ENCODE measurements at regions not wholly inside any gene's neighbourhood (a gene's known extent, or its start where the extent isn't known, plus 50 kb on each side); places are given as distances from the start of the nearest gene placed in this dataset.
"Not testable (repeated sequence)": the region's sequence is repeated elsewhere in the genome, so short reads cannot be mapped to it uniquely, and the experiment has no call there.

- H3K4me1 ChIP-seq (ENCODE audit: control insufficient read depth in 3 of 3, insufficient read depth in 2 of 3, low read depth in 1 of 3, low read length in 2 of 3); DNase-seq; H3K27ac ChIP-seq (ENCODE audit: low read depth in 1 of 3, low read length in 2 of 3); H3K9me3 ChIP-seq (ENCODE audit: control insufficient read depth in 2 of 2, insufficient read depth in 1 of 2, low read depth in 1 of 2, low read length in 1 of 2); H3K36me3 ChIP-seq (ENCODE audit: control insufficient read depth in 3 of 3, insufficient read depth in 2 of 3, low read depth in 1 of 3, low read length in 3 of 3); FAIRE-seq; H3K4me3 ChIP-seq (ENCODE audit: low read depth in 1 of 3, low read length in 3 of 3); H3K27me3 ChIP-seq (ENCODE audit: control insufficient read depth in 3 of 3, insufficient read depth in 3 of 3, low read length in 3 of 3): not testable (repeated sequence)
- no CpG with 5 or more reads among the region's 1 CpG for WGBS, 3 donors
Observed at GRCh38 chr7:76904688-76905087, 127.5 kb downstream of the SPDYE17 start.

GRCh38 chr7:76901944-76902710, 130.0 kb downstream of the SPDYE17 start:
- H3K36me3 ChIP-seq (ENCODE audit: control insufficient read depth in 3 of 3, insufficient read depth in 2 of 3, low read depth in 1 of 3, low read length in 3 of 3); DNase-seq; FAIRE-seq; H3K4me1 ChIP-seq (ENCODE audit: control insufficient read depth in 3 of 3, insufficient read depth in 2 of 3, low read depth in 1 of 3, low read length in 2 of 3); H3K27ac ChIP-seq (ENCODE audit: low read depth in 1 of 3, low read length in 2 of 3); H3K27me3 ChIP-seq (ENCODE audit: control insufficient read depth in 3 of 3, insufficient read depth in 3 of 3, low read length in 3 of 3); H3K9me3 ChIP-seq (ENCODE audit: control insufficient read depth in 2 of 2, insufficient read depth in 1 of 2, low read depth in 1 of 2, low read length in 1 of 2); H3K4me3 ChIP-seq (ENCODE audit: low read depth in 1 of 3, low read length in 3 of 3): not testable (repeated sequence)
- 80 to 85% (median 81%) methylated on average over 6 of the region's 6 CpGs for WGBS, 3 donors

GRCh38 chr7:76898807-76899206, 133.4 kb downstream of the SPDYE17 start:
- H3K27me3 ChIP-seq (ENCODE audit: control insufficient read depth in 3 of 3, insufficient read depth in 3 of 3, low read length in 3 of 3); H3K4me1 ChIP-seq (ENCODE audit: control insufficient read depth in 3 of 3, insufficient read depth in 2 of 3, low read depth in 1 of 3, low read length in 2 of 3); H3K27ac ChIP-seq (ENCODE audit: low read depth in 1 of 3, low read length in 2 of 3); DNase-seq; H3K4me3 ChIP-seq (ENCODE audit: low read depth in 1 of 3, low read length in 3 of 3); H3K9me3 ChIP-seq (ENCODE audit: control insufficient read depth in 2 of 2, insufficient read depth in 1 of 2, low read depth in 1 of 2, low read length in 1 of 2); H3K36me3 ChIP-seq (ENCODE audit: control insufficient read depth in 3 of 3, insufficient read depth in 2 of 3, low read depth in 1 of 3, low read length in 3 of 3); FAIRE-seq: not testable (repeated sequence)
- WGBS, 3 donors: 91 to 100% (median 92%) methylated on average over 4 to 5 of the region's 5 CpGs

- not testable (repeated sequence) for H3K9me3 ChIP-seq (ENCODE audit: control insufficient read depth in 2 of 2, insufficient read depth in 1 of 2, low read depth in 1 of 2, low read length in 1 of 2); H3K27ac ChIP-seq (ENCODE audit: low read depth in 1 of 3, low read length in 2 of 3); H3K4me1 ChIP-seq (ENCODE audit: control insufficient read depth in 3 of 3, insufficient read depth in 2 of 3, low read depth in 1 of 3, low read length in 2 of 3); H3K4me3 ChIP-seq (ENCODE audit: low read depth in 1 of 3, low read length in 3 of 3); DNase-seq; FAIRE-seq; H3K36me3 ChIP-seq (ENCODE audit: control insufficient read depth in 3 of 3, insufficient read depth in 2 of 3, low read depth in 1 of 3, low read length in 3 of 3); H3K27me3 ChIP-seq (ENCODE audit: control insufficient read depth in 3 of 3, insufficient read depth in 3 of 3, low read length in 3 of 3)
- 63 to 82% (median 65%) methylated on average over 2 of the region's 2 CpGs for WGBS, 3 donors
Observed at GRCh38 chr7:76897007-76897406, 135.2 kb downstream of the SPDYE17 start.

- not testable (repeated sequence) for FAIRE-seq; H3K9me3 ChIP-seq (ENCODE audit: control insufficient read depth in 2 of 2, insufficient read depth in 1 of 2, low read depth in 1 of 2, low read length in 1 of 2)
- WGBS, 3 donors: 70 to 77% (median 73%) methylated on average over 4 of the region's 4 CpGs
Observed at GRCh38 chr7:76895696-76896095, 136.5 kb downstream of the SPDYE17 start.

GRCh38 chr7:76891771-76892170, 140.4 kb downstream of the SPDYE17 start:
- not testable (repeated sequence) for H3K4me1 ChIP-seq (ENCODE audit: control insufficient read depth in 3 of 3, insufficient read depth in 2 of 3, low read depth in 1 of 3, low read length in 2 of 3); DNase-seq; H3K4me3 ChIP-seq (ENCODE audit: low read depth in 1 of 3, low read length in 3 of 3); H3K36me3 ChIP-seq (ENCODE audit: control insufficient read depth in 3 of 3, insufficient read depth in 2 of 3, low read depth in 1 of 3, low read length in 3 of 3); H3K9me3 ChIP-seq (ENCODE audit: control insufficient read depth in 2 of 2, insufficient read depth in 1 of 2, low read depth in 1 of 2, low read length in 1 of 2); H3K27me3 ChIP-seq (ENCODE audit: control insufficient read depth in 3 of 3, insufficient read depth in 3 of 3, low read length in 3 of 3); FAIRE-seq; H3K27ac ChIP-seq (ENCODE audit: low read depth in 1 of 3, low read length in 2 of 3)
- whole genome bisulfite sequencing, 3 donors: 60 to 76% (median 71%) methylated on average over 1 of the region's 1 CpG

More at GRCh38 chr7:76895696-76896095, 136.5 kb downstream of the SPDYE17 start:
- H3K27ac ChIP-seq (ENCODE audit: low read depth in 1 of 3, low read length in 2 of 3); H3K36me3 ChIP-seq (ENCODE audit: control insufficient read depth in 3 of 3, insufficient read depth in 2 of 3, low read depth in 1 of 3, low read length in 3 of 3); H3K4me1 ChIP-seq (ENCODE audit: control insufficient read depth in 3 of 3, insufficient read depth in 2 of 3, low read depth in 1 of 3, low read length in 2 of 3); H3K27me3 ChIP-seq (ENCODE audit: control insufficient read depth in 3 of 3, insufficient read depth in 3 of 3, low read length in 3 of 3); DNase-seq; H3K4me3 ChIP-seq (ENCODE audit: low read depth in 1 of 3, low read length in 3 of 3): not testable (repeated sequence)

GRCh38 chr7:76879733-76880288, 152.3 kb downstream of the SPDYE17 start:
- DNase-seq; H3K27ac ChIP-seq (ENCODE audit: low read depth in 1 of 3, low read length in 2 of 3); FAIRE-seq; H3K4me3 ChIP-seq (ENCODE audit: low read depth in 1 of 3, low read length in 3 of 3); H3K9me3 ChIP-seq (ENCODE audit: control insufficient read depth in 2 of 2, insufficient read depth in 1 of 2, low read depth in 1 of 2, low read length in 1 of 2); H3K36me3 ChIP-seq (ENCODE audit: control insufficient read depth in 3 of 3, insufficient read depth in 2 of 3, low read depth in 1 of 3, low read length in 3 of 3); H3K27me3 ChIP-seq (ENCODE audit: control insufficient read depth in 3 of 3, insufficient read depth in 3 of 3, low read length in 3 of 3); H3K4me1 ChIP-seq (ENCODE audit: control insufficient read depth in 3 of 3, insufficient read depth in 2 of 3, low read depth in 1 of 3, low read length in 2 of 3): not testable (repeated sequence)
- 78 to 87% (median 80%) methylated on average over 5 to 7 of the region's 7 CpGs for WGBS, 3 donors

GRCh38 chr7:76875760-76876159, 156.4 kb downstream of the SPDYE17 start:
- not testable (repeated sequence) for H3K9me3 ChIP-seq (ENCODE audit: control insufficient read depth in 2 of 2, insufficient read depth in 1 of 2, low read depth in 1 of 2, low read length in 1 of 2); H3K4me1 ChIP-seq (ENCODE audit: control insufficient read depth in 3 of 3, insufficient read depth in 2 of 3, low read depth in 1 of 3, low read length in 2 of 3); DNase-seq; H3K36me3 ChIP-seq (ENCODE audit: control insufficient read depth in 3 of 3, insufficient read depth in 2 of 3, low read depth in 1 of 3, low read length in 3 of 3); FAIRE-seq; H3K27ac ChIP-seq (ENCODE audit: low read depth in 1 of 3, low read length in 2 of 3); H3K27me3 ChIP-seq (ENCODE audit: control insufficient read depth in 3 of 3, insufficient read depth in 3 of 3, low read length in 3 of 3); H3K4me3 ChIP-seq (ENCODE audit: low read depth in 1 of 3, low read length in 3 of 3)

GRCh38 chr7:76870504-76870808, 161.7 kb downstream of the SPDYE17 start:
- not testable (repeated sequence) for H3K9me3 ChIP-seq (ENCODE audit: control insufficient read depth in 2 of 2, insufficient read depth in 1 of 2, low read depth in 1 of 2, low read length in 1 of 2); FAIRE-seq; H3K4me3 ChIP-seq (ENCODE audit: low read depth in 1 of 3, low read length in 3 of 3); DNase-seq; H3K27me3 ChIP-seq (ENCODE audit: control insufficient read depth in 3 of 3, insufficient read depth in 3 of 3, low read length in 3 of 3); H3K36me3 ChIP-seq (ENCODE audit: control insufficient read depth in 3 of 3, insufficient read depth in 2 of 3, low read depth in 1 of 3, low read length in 3 of 3); H3K4me1 ChIP-seq (ENCODE audit: control insufficient read depth in 3 of 3, insufficient read depth in 2 of 3, low read depth in 1 of 3, low read length in 2 of 3); H3K27ac ChIP-seq (ENCODE audit: low read depth in 1 of 3, low read length in 2 of 3)
- WGBS, 3 donors: 44 to 64% (median 56%) methylated on average over 1 of the region's 1 CpG

All from small intestine (tissue), 7 donors.